ENCODE measurements at regions not wholly inside any gene's neighbourhood (a gene's known extent, or its start where the extent isn't known, plus 50 kb on each side); places are given as distances from the start of the nearest gene placed in this dataset.

- H3K4me1 Mint-ChIP-seq, result no peaks in the 10 kb centered on the region
- no peak overlapping the region for H3K4me3 Mint-ChIP-seq
- ChIA-PET CTCF (interaction anchor here (0.8 kb wide), 1 partner anchor 24 kb away, joined by 3 read pairs; no protein-coding TSS in a partner anchor), POLR2A (no interaction called here)
- DNase-seq (ENCODE audit: low spot score), result no peak
- H3K36me3 Mint-ChIP-seq, result peaks cover 2% of the 10 kb centered on the region; the same call in 1 of the 2 replicates
- TF ChIP-seq NR2C2 (CRISPR knock-in tag; IDR thresholded peaks at IDR 0.05) (no peak), ATF6 (CRISPR knock-in tag; IDR thresholded peaks at IDR 0.05) (no peak), HMGXB4 (CRISPR knock-in tag; IDR thresholded peaks at IDR 0.05) (no peak), TEAD4 (CRISPR knock-in tag; IDR thresholded peaks at IDR 0.05) (no peak), SMAD3 (CRISPR knock-in tag; IDR thresholded peaks at IDR 0.05; ENCODE audit: borderline replicate concordance) (no peak), JUN (CRISPR knock-in tag; IDR thresholded peaks at IDR 0.05) (no peak), PRRX2 (CRISPR knock-in tag; IDR thresholded peaks at IDR 0.05) (no peak), IRF2 (CRISPR knock-in tag; IDR thresholded peaks at IDR 0.05; ENCODE audit: borderline replicate concordance, low read depth) (no peak), SOX15 (CRISPR knock-in tag; IDR thresholded peaks at IDR 0.05) (no peak), IRF1 (CRISPR knock-in tag; IDR thresholded peaks at IDR 0.05) (no peak), E2F1 (CRISPR knock-in tag; IDR thresholded peaks at IDR 0.05) (no peak), ZNF317 (CRISPR knock-in tag; IDR thresholded peaks at IDR 0.05; ENCODE audit: borderline replicate concordance, low read depth) (no peak), ATF2 (CRISPR knock-in tag; IDR thresholded peaks at IDR 0.05; ENCODE audit: borderline replicate concordance, low read depth) (no peak), GRHL2 (CRISPR knock-in tag; IDR thresholded peaks at IDR 0.05; ENCODE audit: insufficient replicate concordance, severe bottlenecking) (no peak), USF1 (CRISPR knock-in tag; IDR thresholded peaks at IDR 0.05) (no peak), STAT6 (CRISPR knock-in tag; conservative IDR thresholded peaks at IDR 0.05; ENCODE audit: low read depth) (no peak)
- no peak overlapping the region for H3K27ac Mint-ChIP-seq
- no peaks in the 10 kb centered on the region; the same call in 1 of the 2 replicates for H3K27me3 Mint-ChIP-seq (ENCODE audit: low read depth)
- no peak for ATAC-seq
- peaks cover 8% of the 10 kb centered on the region for H3K9me3 Mint-ChIP-seq
Measured at GRCh38 chr15:92545996-92546395, 109.6 kb downstream of the FAM174B start.

All from WTC11 (cell line).